NCI-H2171 treated with DMSO at 0.1 percent for 48 hours (cell line): ENCODE measurements at regions not wholly inside any gene's neighbourhood (a gene's known extent, or its start where the extent isn't known, plus 50 kb on each side); places are given as distances from the start of the nearest gene placed in this dataset.

ENCODE experiments used
- DNase-seq: peaks from one replicate; lab custom pipeline; 2025; lab: John Stamatoyannopoulos, UW

GRCh38 chr20:60638430-60639098, 613.5 kb upstream of the CDH4 start:
- DNase-seq, result no peak

DNA sequence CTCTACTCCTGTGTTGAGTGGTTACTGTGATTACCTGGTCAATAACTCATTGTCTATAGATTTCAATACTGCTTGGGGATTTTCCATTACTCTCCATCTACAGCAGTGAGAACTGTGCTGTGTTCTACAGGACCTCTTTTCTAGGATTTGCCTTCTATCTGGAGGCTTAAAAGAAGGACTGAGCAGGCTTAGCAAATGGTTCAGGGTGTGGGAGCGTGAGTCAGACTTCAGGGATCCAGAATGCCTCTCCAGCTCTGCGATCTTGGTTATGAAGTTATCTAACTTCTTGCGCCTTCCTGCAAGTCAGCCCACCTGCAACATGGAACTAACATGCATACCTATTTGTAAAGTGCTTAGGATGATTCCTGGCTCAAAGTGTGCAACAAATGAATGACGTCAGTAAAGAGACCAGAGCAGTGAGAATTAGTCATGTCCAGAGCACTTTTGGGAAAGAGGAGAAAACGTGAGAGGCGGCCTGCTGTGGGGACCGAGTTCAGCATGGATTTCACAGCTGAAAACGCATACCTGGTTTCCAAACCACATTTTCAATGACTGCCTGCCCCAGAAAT, 610.1 kb upstream of the CDH4 start:
- DNase-seq, result no peak

GRCh38 chr20:60642541-60642940, 609.5 kb upstream of the CDH4 start:
- no peak for DNase-seq

GRCh38 chr20:60648556-60648955, 603.5 kb upstream of the CDH4 start:
- DNase-seq, result no peak

DNA sequence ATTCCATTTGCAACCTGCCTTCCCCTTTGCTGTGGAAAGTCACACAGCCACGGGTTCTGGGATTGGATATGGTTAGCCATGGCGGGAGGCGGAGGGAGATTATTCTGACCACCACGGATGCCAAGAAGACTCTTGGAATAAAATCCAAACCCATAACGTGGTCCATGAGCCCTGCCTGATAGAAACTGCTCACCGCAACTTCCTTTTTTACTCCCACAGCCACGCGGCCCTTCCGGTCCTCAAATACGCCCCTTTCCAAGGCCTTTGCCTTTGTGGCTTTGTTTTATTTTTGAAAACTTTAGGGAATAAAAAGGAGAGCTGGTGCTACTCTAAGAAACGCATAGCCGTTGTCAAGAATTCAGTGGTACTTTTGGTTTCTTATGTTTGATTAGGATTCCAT, 602.5 kb upstream of the CDH4 start:
- DNase-seq, result no peak

- no peak for DNase-seq
Observed at GRCh38 chr20:60650087-60650486, 602.0 kb upstream of the CDH4 start.

DNA sequence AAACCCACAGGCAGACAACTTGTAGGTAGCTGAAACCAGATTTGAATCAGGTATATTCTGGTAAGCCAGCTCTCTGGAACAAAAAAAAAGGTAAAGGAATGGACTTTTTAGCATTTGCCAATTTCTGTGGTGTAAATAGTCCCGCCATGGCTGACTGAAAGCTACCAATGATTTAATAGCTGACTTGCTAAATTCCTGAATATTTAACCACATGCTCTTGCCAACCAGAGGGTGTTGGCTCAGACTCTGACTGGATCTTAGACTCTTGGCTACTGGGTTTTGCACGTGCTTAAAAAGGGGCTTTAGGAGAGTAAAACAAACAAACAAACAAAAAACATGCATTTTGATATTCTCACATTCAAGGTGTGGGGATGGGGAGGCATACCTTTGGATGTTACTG, 600.0 kb upstream of the CDH4 start:
- DNase-seq, result no peak

DNA sequence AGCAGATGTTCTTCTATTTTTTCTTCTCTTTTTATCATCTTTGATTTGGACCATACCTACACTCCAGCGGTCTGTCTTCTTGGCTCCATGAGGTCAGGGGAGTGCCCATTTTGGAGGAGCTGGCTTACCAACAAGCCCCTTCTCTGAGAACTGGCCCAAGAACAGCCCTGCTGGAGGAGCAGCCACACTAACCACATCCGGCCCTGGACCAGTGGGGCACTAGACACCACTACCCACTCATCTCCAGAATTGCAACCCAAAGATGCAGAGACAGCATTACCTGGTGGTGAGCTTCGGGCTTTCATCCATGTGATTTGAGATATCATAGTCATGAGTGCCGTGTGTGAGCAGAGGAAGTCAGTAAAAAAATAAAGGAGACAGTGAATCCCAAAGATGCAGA, 599.4 kb upstream of the CDH4 start:
- DNase-seq, result no peak

- DNase-seq, result no peak
Observed at GRCh38 chr20:60653111-60653845, 598.8 kb upstream of the CDH4 start.

GRCh38 chr20:60658681-60659080, 593.4 kb upstream of the CDH4 start:
- no peak for DNase-seq

GRCh38 chr20:60659240-60659639, 592.8 kb upstream of the CDH4 start:
- no peak for DNase-seq

GRCh38 chr20:60662307-60662706, 589.8 kb upstream of the CDH4 start:
- no peak for DNase-seq

DNA sequence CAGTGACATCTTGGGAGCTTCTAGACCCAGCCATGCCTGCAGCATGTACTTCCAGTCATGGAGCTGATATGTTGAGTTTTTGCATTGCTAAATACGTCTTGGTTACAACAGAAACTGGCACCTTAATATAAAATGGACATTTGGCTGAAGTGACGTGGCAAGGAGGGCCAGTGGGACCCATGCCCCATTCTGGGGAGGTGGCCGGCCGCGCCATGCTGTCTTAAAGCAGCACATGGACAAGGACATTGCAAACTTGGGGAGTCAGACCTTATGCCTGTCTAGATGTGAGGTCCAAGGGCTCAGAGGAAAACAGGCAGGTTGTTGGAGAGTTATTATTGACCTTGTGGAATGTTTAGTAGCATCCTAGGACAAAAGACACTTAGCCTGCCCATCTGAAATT, 588.0 kb upstream of the CDH4 start:
- DNase-seq, result no peak

- no peak for DNase-seq
Observed at GRCh38 chr20:60667641-60668040, 584.4 kb upstream of the CDH4 start.

DNA sequence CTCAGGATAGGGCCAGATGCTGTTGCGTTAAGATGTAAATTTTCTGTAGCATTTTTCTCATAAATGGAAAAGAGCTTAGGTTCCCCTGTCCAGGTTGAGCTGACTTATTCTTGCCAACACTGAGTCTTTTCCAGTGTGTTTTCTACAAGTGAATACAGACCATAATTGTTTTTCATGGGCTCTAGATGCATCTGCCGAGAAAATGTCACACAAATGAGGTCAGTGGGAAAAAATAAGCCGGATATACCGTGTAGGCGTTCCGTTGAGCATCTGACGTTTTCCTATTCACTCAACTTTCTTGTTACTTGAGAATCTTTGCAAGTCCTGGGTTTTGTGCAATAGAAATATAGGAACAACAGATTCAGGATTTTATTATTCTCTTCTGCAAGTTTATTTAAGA, 582.9 kb upstream of the CDH4 start:
- DNase-seq, result no peak

DNA sequence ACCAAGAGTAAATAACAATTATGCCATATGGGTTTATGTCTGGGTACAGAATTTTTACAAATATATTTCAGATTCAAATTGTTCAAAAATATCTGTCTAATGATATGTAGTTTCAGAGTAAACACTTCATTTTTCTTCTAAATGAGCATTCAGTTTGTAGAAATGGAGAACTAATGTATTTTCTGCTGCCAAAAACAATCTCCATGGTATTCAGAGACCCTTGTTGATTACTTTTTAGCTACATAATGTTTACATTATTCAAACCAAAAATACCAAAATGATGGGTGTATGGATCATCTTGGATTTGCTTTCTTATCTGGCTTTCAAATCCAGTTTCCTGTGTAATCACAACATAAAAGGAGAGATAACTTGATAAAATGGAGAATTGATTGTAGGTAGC, 576.0 kb upstream of the CDH4 start:
- no peak for DNase-seq

GRCh38 chr20:60677819-60678218, 574.2 kb upstream of the CDH4 start:
- no peak for DNase-seq

- DNase-seq, result no peak
Observed at GRCh38 chr20:60680554-60680953, 571.5 kb upstream of the CDH4 start.

- DNase-seq, result no peak
Observed at GRCh38 chr20:60687213-60687612, 564.8 kb upstream of the CDH4 start.

DNA sequence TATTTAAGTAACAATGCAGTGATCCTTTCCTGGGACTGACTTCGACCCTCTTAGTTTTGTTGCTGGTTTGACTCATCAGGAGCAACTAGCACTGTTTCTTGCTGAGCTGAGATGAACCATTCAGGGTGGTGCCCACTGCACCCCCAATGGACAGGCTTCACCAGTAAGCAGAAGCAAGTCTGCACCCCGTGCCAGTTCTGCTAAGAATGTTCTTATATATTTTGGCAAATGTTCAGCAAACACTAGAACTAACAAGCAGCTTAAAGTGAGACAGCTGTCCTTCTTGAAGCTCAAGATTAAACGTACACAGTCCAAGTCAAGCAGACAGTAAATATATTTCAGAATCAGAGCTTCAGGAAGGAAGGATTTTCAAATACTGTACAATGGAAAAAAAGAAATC, 561.3 kb upstream of the CDH4 start:
- peak; percentile 12 for DNase-seq

GRCh38 chr20:60691966-60692615, 560.0 kb upstream of the CDH4 start:
- peak; percentile 51 for DNase-seq

- DNase-seq, result no peak
Observed at GRCh38 chr20:60693496-60694133, 558.4 kb upstream of the CDH4 start.

GRCh38 chr20:60694763-60695162, 557.3 kb upstream of the CDH4 start:
- no peak for DNase-seq
